MCF 10A (cell line): ENCODE measurements at regions not wholly inside any gene's neighbourhood (a gene's known extent, or its start where the extent isn't known, plus 50 kb on each side); places are given as distances from the start of the nearest gene placed in this dataset.

Source experiments
- BruUV-seq: library from RNA; stranded (reverse); fragments of 400-500 nt; replicated peaks from 2 replicates; lab custom pipeline; 2021; lab: Mats Ljungman, UMichigan
- CTCF ChIA-PET: fragments of 300-600 bp; sonication (Branson Sonifier 250); formaldehyde crosslinking; extraction: SDS; loops from one replicate; lab custom pipeline; 2021; ENCODE audit warnings: antibody characterized with exemption, inconsistent platforms; lab: Yijun Ruan, JAX
- POLR2A ChIA-PET: fragments of 300-600, 350-650 bp; sonication (Branson Sonifier 250); formaldehyde crosslinking; extraction: SDS; loops from one replicate; lab custom pipeline; 2020; ENCODE audit warnings: antibody characterized with exemption, inconsistent platforms; lab: Yijun Ruan, JAX
- DNase-seq: peaks from one replicate; pipeline ENCODE4 v3.0.0-alpha.2; 2018; ENCODE audit not compliant: unreplicated experiment
- H3K27ac Mint-ChIP-seq: one replicate; pipeline ENCODE4 v1.8.0; 2022; ENCODE audit warnings: mild to moderate bottlenecking, low read depth, mixed read lengths; ENCODE audit not compliant: unreplicated experiment
- H3K27me3 Mint-ChIP-seq: one replicate; pipeline ENCODE4 v1.8.0; 2022; ENCODE audit warnings: mixed read lengths; ENCODE audit not compliant: insufficient read depth, unreplicated experiment
- H3K36me3 Mint-ChIP-seq: one replicate; pipeline ENCODE4 v1.8.0; 2022; ENCODE audit warnings: mild to moderate bottlenecking, moderate library complexity, mixed read lengths; ENCODE audit not compliant: insufficient read depth, unreplicated experiment
- H3K4me1 Mint-ChIP-seq: one replicate; pipeline ENCODE4 v1.8.0; 2022; ENCODE audit warnings: mixed read lengths; ENCODE audit not compliant: insufficient read depth, unreplicated experiment
- H3K4me3 Mint-ChIP-seq: one replicate; pipeline ENCODE4 v1.8.0; 2022; ENCODE audit warnings: mild to moderate bottlenecking, moderate library complexity, mixed read lengths; ENCODE audit not compliant: unreplicated experiment
- H3K9me3 Mint-ChIP-seq: one replicate; pipeline ENCODE4 v1.8.0; 2022; ENCODE audit warnings: mixed read lengths; ENCODE audit not compliant: unreplicated experiment
- CTCF ChIP-seq: fragments of 200-600 bp; IDR thresholded peaks from one replicate; pipeline ENCODE4 v1.8.0; 2022; ENCODE audit warnings: antibody characterized with exemption, mild to moderate bottlenecking; ENCODE audit not compliant: unreplicated experiment
- intact Hi-C: fragments of 100-400 bp; cut with micrococcal nuclease; formaldehyde crosslinking; loops from 2 replicates; pipeline ENCODE4 v1.14.1; 2022

- Mint-ChIP-seq H3K27me3 (peaks cover 13% of the 10 kb centered on the region), H3K4me3 (no peak overlapping the region), H3K4me1 (no peaks in the 10 kb centered on the region), H3K9me3 (no peaks in the 10 kb centered on the region), H3K27ac (no peak overlapping the region), H3K36me3 (no peaks in the 10 kb centered on the region)
- intact Hi-C loops: no loop called here
- DNase-seq: no peak
- POLR2A ChIA-PET: interaction anchor here (0.6 kb wide), 1 partner anchor 188 kb away, joined by 3 read pairs; no protein-coding TSS in a partner anchor
- no peak for TF ChIP-seq CTCF
- CTCF ChIA-PET: interaction anchor here (0.5 kb wide), 1 partner anchor 807 kb away, joined by 3 read pairs; no protein-coding TSS in a partner anchor
- no TSS peak for BruUV-seq
Measured at GRCh38 chr1:58310881-58311280, 235.6 kb downstream of the OMA1 start.

GRCh38 chr1:58310469-58310868, 236.1 kb downstream of the OMA1 start:
- Mint-ChIP-seq H3K27me3 (peaks cover 13% of the 10 kb centered on the region), H3K4me3 (no peak overlapping the region), H3K27ac (no peak overlapping the region), H3K36me3 (no peaks in the 10 kb centered on the region), H3K9me3 (no peaks in the 10 kb centered on the region), H3K4me1 (no peaks in the 10 kb centered on the region)
- no peak for DNase-seq
- ChIA-PET POLR2A (interaction anchor here (0.6 kb wide), 1 partner anchor 189 kb away, joined by 3 read pairs; no protein-coding TSS in a partner anchor), CTCF (interaction anchor here (0.5 kb wide), 1 partner anchor 807 kb away, joined by 3 read pairs; no protein-coding TSS in a partner anchor)
- no TSS peak for BruUV-seq
- intact Hi-C loops: no loop called here
- no peak for TF ChIP-seq CTCF

DNA sequence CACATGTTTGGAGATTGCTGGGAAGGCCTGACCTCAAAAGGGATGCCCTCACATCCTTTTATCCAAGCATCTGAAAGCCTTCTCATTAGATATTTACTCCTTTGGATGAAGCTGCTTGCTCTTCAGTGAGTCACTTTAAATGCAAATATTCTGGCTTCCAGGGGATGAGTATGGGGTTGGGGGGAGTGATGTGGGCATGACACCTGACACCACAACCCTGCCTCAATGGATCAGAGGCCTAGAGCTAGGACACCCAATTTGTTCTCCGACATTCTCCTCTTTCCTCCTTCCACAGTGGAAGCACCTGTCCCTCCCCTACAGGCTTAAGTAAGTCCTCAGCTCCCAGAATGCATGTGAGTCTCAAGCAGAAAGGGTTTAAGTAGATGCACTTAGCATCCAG, 238.3 kb downstream of the OMA1 start:
- H3K4me3 Mint-ChIP-seq: no peak overlapping the region
- ChIA-PET CTCF (no interaction called here), POLR2A (interaction anchor here (0.6 kb wide), 1 partner anchor 1564 kb away, joined by 4 read pairs; no protein-coding TSS in a partner anchor)
- H3K4me1 Mint-ChIP-seq: no peaks in the 10 kb centered on the region
- intact Hi-C loops: no loop called here
- peaks cover 21% of the 10 kb centered on the region for H3K27me3 Mint-ChIP-seq
- no peak for TF ChIP-seq CTCF
- H3K27ac Mint-ChIP-seq: no peak overlapping the region
- no TSS peak for BruUV-seq
- DNase-seq: no peak
- no peaks in the 10 kb centered on the region for H3K9me3 Mint-ChIP-seq
- H3K36me3 Mint-ChIP-seq: no peaks in the 10 kb centered on the region

DNA sequence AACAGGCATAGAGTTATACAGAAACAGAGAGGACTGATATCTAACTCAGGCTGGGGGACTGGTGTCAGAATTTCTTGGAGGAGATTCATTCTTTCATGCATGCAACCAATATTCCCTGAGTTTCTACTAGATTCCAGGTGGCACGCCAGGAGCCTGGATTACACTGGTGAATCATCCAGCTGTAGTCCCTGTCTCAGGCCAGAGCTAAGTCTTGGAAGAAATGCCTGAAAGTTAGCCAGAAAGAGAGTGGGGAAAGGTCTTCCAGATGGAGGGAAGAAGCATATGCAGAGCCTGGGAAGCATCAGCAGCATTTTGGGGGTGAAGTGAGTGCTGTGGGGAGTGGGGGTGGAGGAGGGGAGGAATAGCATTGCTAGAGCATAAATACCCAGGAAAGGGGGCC, 239.1 kb downstream of the OMA1 start:
- H3K4me1 Mint-ChIP-seq: no peaks in the 10 kb centered on the region
- POLR2A ChIA-PET: no interaction called here
- TF ChIP-seq CTCF: no peak
- no peaks in the 10 kb centered on the region for H3K36me3 Mint-ChIP-seq
- H3K4me3 Mint-ChIP-seq: no peak overlapping the region
- intact Hi-C loops: no loop called here
- no peak for DNase-seq
- no TSS peak for BruUV-seq
- H3K27me3 Mint-ChIP-seq: peaks cover 29% of the 10 kb centered on the region
- CTCF ChIA-PET: interaction anchor here (0.7 kb wide), 1 partner anchor 170 kb away, joined by 4 read pairs; no protein-coding TSS in a partner anchor
- no peak overlapping the region for H3K27ac Mint-ChIP-seq
- H3K9me3 Mint-ChIP-seq: no peaks in the 10 kb centered on the region
